HCT116 (cell line): ENCODE measurements at regions not wholly inside any gene's neighbourhood (a gene's known extent, or its start where the extent isn't known, plus 50 kb on each side); places are given as distances from the start of the nearest gene placed in this dataset.

Experiments
- ATAC-seq: fragments of 200-7000 bp; cut with Tn5 transposase; 2 replicates; pipeline ENCODE4 v1.9.1; 2020; ENCODE audit warnings: mild to moderate bottlenecking, moderate library complexity
- BruUV-seq: library from RNA; stranded (reverse); fragments of 400-500 nt; replicated peaks from 2 replicates; lab custom pipeline; 2021; lab: Mats Ljungman, UMichigan
- CTCF ChIA-PET: fragments of 300-600 bp; sonication (Branson Sonifier 250); formaldehyde crosslinking; loops from one replicate; lab custom pipeline; 2021; ENCODE audit warnings: antibody characterized with exemption; lab: Charles Lee
- POLR2A ChIA-PET: fragments of 300-600, 350-600 bp; sonication (Branson Sonifier 250); formaldehyde crosslinking; loops from one replicate; lab custom pipeline; 2021; ENCODE audit warnings: antibody characterized with exemption; lab: Charles Lee
- RAD21 ChIA-PET, 2 experiments: fragments of 300-600 bp; sonication (Branson Sonifier 250); formaldehyde crosslinking; loops; one replicate each; lab custom pipeline; 2023; ENCODE audit warnings: low total read pairs in 2 of 2; ENCODE audit not compliant: uncharacterized antibody in 2 of 2, unreplicated experiment in 2 of 2, low non-redundant PET in 1 of 2; lab: Charles Lee
- DNase-seq: peaks from one replicate; pipeline ENCODE4 v3.0.0-alpha.2; 2010; ENCODE audit warnings: low read depth, low spot score
- H2AFZ ChIP-seq: fragments of 200-600 bp; shearing (Covaris generic), sonication (generic); 2 replicates; pipeline ENCODE4 v1.6.1; 2017; ENCODE audit warnings: low read depth, mixed run types, mixed read lengths, antibody characterized with exemption, low read length; ENCODE audit not compliant: poor library complexity, severe bottlenecking
- H3K27ac ChIP-seq: 2 replicates; pipeline ENCODE4 v1.5.1; 2012; ENCODE audit warnings: low read depth, low read length
- H3K27me3 ChIP-seq: fragments of 200-600 bp; sonication (generic); 2 replicates; pipeline ENCODE4 v1.6.1; 2016; ENCODE audit warnings: mixed run types, low read length, mixed read lengths; ENCODE audit not compliant: insufficient read depth
- H3K36me3 ChIP-seq, 2 experiments: fragments of 200-500 bp in 1 of 2; fragments of 200-600 bp in 1 of 2; sonication (Bioruptor generic) in 1 of 2; sonication (generic) in 1 of 2; 2 replicates each; pipeline versions ENCODE4 v1.5.1 to v1.6.1; 2014 to 2016; ENCODE audit warnings: low read length in 2 of 2, inconsistent platforms in 1 of 2, mixed read lengths in 1 of 2, mixed run types in 1 of 2; ENCODE audit not compliant: insufficient read depth in 2 of 2, control insufficient read depth in 1 of 2
- H3K4me1 ChIP-seq, 2 experiments: fragments of 200-600 bp in 1 of 2; sonication (generic) in 1 of 2; 2 replicates each; pipeline versions ENCODE4 v1.5.1 to v1.6.1; 2012 to 2017; ENCODE audit warnings: low read length in 2 of 2, inconsistent platforms in 1 of 2, mild to moderate bottlenecking in 1 of 2, mixed read lengths in 1 of 2, mixed run types in 1 of 2, moderate library complexity in 1 of 2; ENCODE audit not compliant: insufficient read depth in 2 of 2, control insufficient read depth in 1 of 2
- H3K4me2 ChIP-seq: fragments of 200-600 bp; sonication (generic); 2 replicates; pipeline ENCODE4 v1.6.1; 2017; ENCODE audit warnings: mixed run types, low read length, mixed read lengths
- H3K4me3 ChIP-seq, 2 experiments: fragments of 200-600 bp in 1 of 2; sonication (generic) in 1 of 2; replicated peaks in 1 of 2; 2 replicates each; pipeline ENCODE4 v1.5.1; 2011 to 2016; ENCODE audit warnings: low read length in 2 of 2, control low read depth in 1 of 2, low read depth in 1 of 2, mild to moderate bottlenecking in 1 of 2, mixed read lengths in 1 of 2, mixed run types in 1 of 2
- H3K79me2 ChIP-seq: fragments of 200-600 bp; sonication (generic); 2 replicates; pipeline ENCODE4 v1.6.1; 2017; ENCODE audit warnings: mild to moderate bottlenecking, mixed run types, low read length, moderate library complexity, mixed read lengths; ENCODE audit not compliant: insufficient read depth
- H3K9ac ChIP-seq: fragments of 200-600 bp; sonication (generic); 2 replicates; pipeline ENCODE4 v1.6.1; 2016; ENCODE audit warnings: low read length, mixed read lengths
- H3K9me2 ChIP-seq: fragments of 200-600 bp; sonication (generic), shearing (Covaris generic); 2 replicates; pipeline ENCODE4 v1.6.1; 2017; ENCODE audit warnings: mixed run types, mild to moderate bottlenecking, moderate library complexity; ENCODE audit not compliant: insufficient read depth
- H3K9me3 ChIP-seq, 2 experiments: fragments of 200-500 bp in 1 of 2; fragments of 200-600 bp in 1 of 2; sonication (Bioruptor generic) in 1 of 2; sonication (generic) in 1 of 2; 2 replicates each; pipeline ENCODE4 v1.6.1; 2014 to 2017; ENCODE audit warnings: low read length in 2 of 2, mixed read lengths in 2 of 2, inconsistent platforms in 1 of 2, low read depth in 1 of 2, mild to moderate bottlenecking in 1 of 2, mixed run types in 1 of 2, moderate library complexity in 1 of 2; ENCODE audit not compliant: control insufficient read depth in 1 of 2, insufficient read depth in 1 of 2
- H4K20me1 ChIP-seq: fragments of 200-600 bp; sonication (generic), shearing (Covaris generic); 2 replicates; pipeline ENCODE4 v1.6.1; 2017; ENCODE audit warnings: mixed run types, mild to moderate bottlenecking, moderate library complexity; ENCODE audit not compliant: insufficient read depth
- CBX3 ChIP-seq: IDR thresholded peaks from 2 replicates; pipeline ENCODE4 v1.6.1; 2012; ENCODE audit warnings: low read depth
- CEBPB ChIP-seq: IDR thresholded peaks from 2 replicates; pipeline ENCODE4 v1.6.1; 2012; ENCODE audit warnings: low read depth
- EGR1 ChIP-seq: IDR thresholded peaks from 2 replicates; pipeline ENCODE4 v1.6.1; 2012; ENCODE audit warnings: low read depth
- ELF1 ChIP-seq: IDR thresholded peaks from 2 replicates; pipeline ENCODE4 v1.6.1; 2012; ENCODE audit warnings: low read depth, borderline replicate concordance
- EZH2phosphoT487 ChIP-seq: fragments of 200-600 bp; IDR thresholded peaks from 2 replicates; pipeline ENCODE4 v1.6.1; 2018; ENCODE audit warnings: antibody characterized with exemption, borderline replicate concordance
- FOSL1 ChIP-seq: IDR thresholded peaks from 2 replicates; pipeline ENCODE4 v1.6.1; 2012; ENCODE audit warnings: low read depth
- JUND ChIP-seq: IDR thresholded peaks from 2 replicates; pipeline ENCODE4 v1.6.1; 2012
- POLR2A ChIP-seq: IDR thresholded peaks from 2 replicates; pipeline ENCODE4 v1.7.0; 2011; ENCODE audit warnings: borderline replicate concordance; ENCODE audit not compliant: insufficient read depth, insufficient read length; ENCODE audit errors: extremely low read depth
- RAD21 ChIP-seq: IDR thresholded peaks from 2 replicates; pipeline ENCODE4 v1.6.1; 2012; ENCODE audit warnings: low read depth, mild to moderate bottlenecking
- SIN3A ChIP-seq: IDR thresholded peaks from 2 replicates; pipeline ENCODE4 v1.6.1; 2012; ENCODE audit warnings: low read depth
- SP1 ChIP-seq: IDR thresholded peaks from 2 replicates; pipeline ENCODE4 v1.6.1; 2012; ENCODE audit warnings: low read depth
- SRF ChIP-seq: IDR thresholded peaks from 2 replicates; pipeline ENCODE4 v1.6.1; 2012; ENCODE audit warnings: low read depth
- YY1 ChIP-seq: IDR thresholded peaks from 2 replicates; pipeline ENCODE4 v1.6.1; 2011; ENCODE audit warnings: low read length, low read depth, moderate library complexity, mild to moderate bottlenecking; ENCODE audit not compliant: insufficient replicate concordance; ENCODE audit errors: extremely low read depth
- ZFX ChIP-seq: fragments of 450-650 bp; IDR thresholded peaks from 2 replicates; pipeline ENCODE4 v1.6.1; 2017
- ZNF274 ChIP-seq: fragments of 200-500 bp; sonication (Bioruptor generic); IDR thresholded peaks from 2 replicates; pipeline ENCODE4 v1.6.1; 2014; ENCODE audit warnings: mild to moderate bottlenecking, low read depth, low read length, inconsistent platforms
- intact Hi-C: fragments of 100-400 bp; cut with micrococcal nuclease; formaldehyde crosslinking; loops from 2 replicates; pipeline ENCODE4 v1.10.0; 2022
- TF ChIP-seq, protein P1 (sequence below): IDR thresholded peaks from 2 replicates; pipeline ENCODE4 v1.6.1; 2012
- TF ChIP-seq, protein P2 (sequence below), 3 experiments: fragments of 200-600 bp in 1 of 3; sonication (generic) in 1 of 3; IDR thresholded peaks in 2 of 3; conservative IDR thresholded peaks in 1 of 3; 2 replicates each; pipeline ENCODE4 v1.5.1; 2012 to 2017; ENCODE audit warnings: low read depth in 2 of 3, low read length in 2 of 3, antibody characterized with exemption in 1 of 3, borderline replicate concordance in 1 of 3, control low read depth in 1 of 3, mild to moderate bottlenecking in 1 of 3, mixed read lengths in 1 of 3, mixed run types in 1 of 3, moderate library complexity in 1 of 3; ENCODE audit not compliant: insufficient read depth in 1 of 3
- TF ChIP-seq, protein P3 (sequence below): IDR thresholded peaks from 2 replicates; pipeline ENCODE4 v1.6.1; 2011; ENCODE audit warnings: mild to moderate bottlenecking, low read length, moderate library complexity; ENCODE audit not compliant: insufficient replicate concordance; ENCODE audit errors: extremely low read depth
- TF ChIP-seq, protein P4 (sequence below): IDR thresholded peaks from 2 replicates; pipeline ENCODE4 v1.6.1; 2012

DNA sequence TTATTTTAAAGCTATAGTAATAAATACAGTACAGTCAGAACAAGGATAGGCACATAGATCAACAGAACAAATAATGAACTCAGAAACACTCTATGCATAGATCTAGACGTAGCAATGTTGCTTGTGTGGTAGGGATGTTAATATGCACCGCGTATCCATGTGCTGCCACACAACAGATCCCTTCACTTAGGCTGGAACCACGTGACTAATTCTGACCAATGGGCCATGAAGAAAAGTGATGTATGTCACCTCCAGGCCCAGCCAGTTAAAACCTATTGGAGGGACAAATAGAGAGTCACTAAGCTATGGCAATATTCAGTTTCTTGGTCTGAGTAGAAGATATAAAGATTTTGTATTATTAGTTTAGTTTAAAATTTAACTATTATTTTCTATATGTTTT lies 91.4 kb downstream of the ADAMTS1 start:
- intact Hi-C loops, result no loop called here
- ChIA-PET RAD21 (no interaction called here), POLR2A (no interaction called here), CTCF (no interaction called here)
- no TSS peak for BruUV-seq
- H3K79me2 ChIP-seq, result no peaks in the 10 kb centered on the region
- H2AFZ ChIP-seq, result no peak overlapping the region
- no peaks in the 10 kb centered on the region for H3K4me1 ChIP-seq
- H3K36me3 ChIP-seq, result no peaks in the 10 kb centered on the region
- no peak overlapping the region for H3K27ac ChIP-seq
- no peaks in the 10 kb centered on the region for H3K27me3 ChIP-seq
- TF ChIP-seq POLR2A (no peak), ZFX (no peak), SP1 (no peak), RAD21 (no peak), ZNF274 (no peak)
- no peaks in the 10 kb centered on the region for H3K9me2 ChIP-seq
- H3K9me3 ChIP-seq, result peaks cover 9 to 16% of the 10 kb centered on the region in 2 experiments; a peak in 2 of 4 replicates
- no peak overlapping the region for H3K4me3 ChIP-seq
- H3K4me2 ChIP-seq, result no peak overlapping the region
- no peak for ATAC-seq
- no peaks in the 10 kb centered on the region for H4K20me1 ChIP-seq
- no peak overlapping the region for H3K9ac ChIP-seq
- DNase-seq, result no peak

DNA sequence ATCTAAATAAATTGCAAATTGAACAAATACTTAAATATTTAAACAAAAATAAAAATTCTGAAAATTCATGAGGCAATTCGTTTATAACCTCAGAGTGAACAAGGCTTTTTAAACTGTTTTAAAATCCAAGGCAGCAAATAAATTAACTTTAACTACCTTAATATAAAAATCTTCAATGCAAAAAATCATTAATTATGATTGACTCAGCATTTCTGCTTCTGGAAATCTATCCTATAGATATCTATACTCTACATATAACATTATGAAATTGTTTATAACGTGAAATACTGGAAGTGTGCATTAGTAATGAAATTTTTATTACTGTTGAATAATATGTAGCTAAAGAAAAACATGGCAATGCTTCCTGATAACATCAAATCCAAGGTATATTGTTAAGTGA lies 92.4 kb downstream of the ADAMTS1 start:
- no TSS peak for BruUV-seq
- intact Hi-C loops, result no loop called here
- POLR2A ChIA-PET, result no interaction called here
- no peak for TF ChIP-seq SP1
- TF ChIP-seq CBX3, result no peak
- TF ChIP-seq SRF, result no peak
- TF ChIP-seq, protein P1, sequence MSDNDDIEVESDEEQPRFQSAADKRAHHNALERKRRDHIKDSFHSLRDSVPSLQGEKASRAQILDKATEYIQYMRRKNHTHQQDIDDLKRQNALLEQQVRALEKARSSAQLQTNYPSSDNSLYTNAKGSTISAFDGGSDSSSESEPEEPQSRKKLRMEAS, result no peak
- TF ChIP-seq FOSL1, result no peak
- no peak for TF ChIP-seq RAD21
- TF ChIP-seq ELF1, result no peak
- no peak for TF ChIP-seq EGR1
- no peak for TF ChIP-seq YY1
- TF ChIP-seq, protein P2, sequence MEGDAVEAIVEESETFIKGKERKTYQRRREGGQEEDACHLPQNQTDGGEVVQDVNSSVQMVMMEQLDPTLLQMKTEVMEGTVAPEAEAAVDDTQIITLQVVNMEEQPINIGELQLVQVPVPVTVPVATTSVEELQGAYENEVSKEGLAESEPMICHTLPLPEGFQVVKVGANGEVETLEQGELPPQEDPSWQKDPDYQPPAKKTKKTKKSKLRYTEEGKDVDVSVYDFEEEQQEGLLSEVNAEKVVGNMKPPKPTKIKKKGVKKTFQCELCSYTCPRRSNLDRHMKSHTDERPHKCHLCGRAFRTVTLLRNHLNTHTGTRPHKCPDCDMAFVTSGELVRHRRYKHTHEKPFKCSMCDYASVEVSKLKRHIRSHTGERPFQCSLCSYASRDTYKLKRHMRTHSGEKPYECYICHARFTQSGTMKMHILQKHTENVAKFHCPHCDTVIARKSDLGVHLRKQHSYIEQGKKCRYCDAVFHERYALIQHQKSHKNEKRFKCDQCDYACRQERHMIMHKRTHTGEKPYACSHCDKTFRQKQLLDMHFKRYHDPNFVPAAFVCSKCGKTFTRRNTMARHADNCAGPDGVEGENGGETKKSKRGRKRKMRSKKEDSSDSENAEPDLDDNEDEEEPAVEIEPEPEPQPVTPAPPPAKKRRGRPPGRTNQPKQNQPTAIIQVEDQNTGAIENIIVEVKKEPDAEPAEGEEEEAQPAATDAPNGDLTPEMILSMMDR (IDR thresholded peaks at IDR 0.05 in 2 of 3, conservative IDR thresholded peaks at IDR 0.05 in 1 of 3; ENCODE audit: borderline replicate concordance in 1 of 3, insufficient read depth in 1 of 3, low read depth in 2 of 3, low read length in 2 of 3), result no peak
- no peak for TF ChIP-seq CEBPB
- TF ChIP-seq SIN3A, result no peak
- TF ChIP-seq, protein P3, sequence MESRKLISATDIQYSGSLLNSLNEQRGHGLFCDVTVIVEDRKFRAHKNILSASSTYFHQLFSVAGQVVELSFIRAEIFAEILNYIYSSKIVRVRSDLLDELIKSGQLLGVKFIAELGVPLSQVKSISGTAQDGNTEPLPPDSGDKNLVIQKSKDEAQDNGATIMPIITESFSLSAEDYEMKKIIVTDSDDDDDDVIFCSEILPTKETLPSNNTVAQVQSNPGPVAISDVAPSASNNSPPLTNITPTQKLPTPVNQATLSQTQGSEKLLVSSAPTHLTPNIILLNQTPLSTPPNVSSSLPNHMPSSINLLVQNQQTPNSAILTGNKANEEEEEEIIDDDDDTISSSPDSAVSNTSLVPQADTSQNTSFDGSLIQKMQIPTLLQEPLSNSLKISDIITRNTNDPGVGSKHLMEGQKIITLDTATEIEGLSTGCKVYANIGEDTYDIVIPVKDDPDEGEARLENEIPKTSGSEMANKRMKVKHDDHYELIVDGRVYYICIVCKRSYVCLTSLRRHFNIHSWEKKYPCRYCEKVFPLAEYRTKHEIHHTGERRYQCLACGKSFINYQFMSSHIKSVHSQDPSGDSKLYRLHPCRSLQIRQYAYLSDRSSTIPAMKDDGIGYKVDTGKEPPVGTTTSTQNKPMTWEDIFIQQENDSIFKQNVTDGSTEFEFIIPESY, result no peak
- TF ChIP-seq POLR2A, result no peak
- no peak for TF ChIP-seq JUND
- TF ChIP-seq, protein P4, sequence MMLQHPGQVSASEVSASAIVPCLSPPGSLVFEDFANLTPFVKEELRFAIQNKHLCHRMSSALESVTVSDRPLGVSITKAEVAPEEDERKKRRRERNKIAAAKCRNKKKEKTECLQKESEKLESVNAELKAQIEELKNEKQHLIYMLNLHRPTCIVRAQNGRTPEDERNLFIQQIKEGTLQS, result no peak
- no peak for TF ChIP-seq ZNF274
- no peak for TF ChIP-seq EZH2phosphoT487

More for the DNA sequence above, 92.4 kb downstream of the ADAMTS1 start:
- Histone ChIP-seq H2AFZ (no peak overlapping the region), H3K9me2 (no peaks in the 10 kb centered on the region), H3K27me3 (no peaks in the 10 kb centered on the region), H3K4me3 (no peak overlapping the region), H3K9ac (no peak overlapping the region), H3K36me3 (no peaks in the 10 kb centered on the region), H4K20me1 (no peaks in the 10 kb centered on the region), H3K27ac (no peak overlapping the region), H3K9me3 (peaks cover 6 to 11% of the 10 kb centered on the region in 2 experiments; a peak in 2 of 4 replicates), H3K79me2 (no peaks in the 10 kb centered on the region), H3K4me2 (no peak overlapping the region), H3K4me1 (no peaks in the 10 kb centered on the region)
- ATAC-seq (no peak), DNase-seq (no peak)
- RAD21 ChIA-PET, result no interaction called here
- CTCF ChIA-PET, result no interaction called here
